ENCODE measurements at regions not wholly inside any gene's neighbourhood (a gene's known extent, or its start where the extent isn't known, plus 50 kb on each side); places are given as distances from the start of the nearest gene placed in this dataset.

DNA sequence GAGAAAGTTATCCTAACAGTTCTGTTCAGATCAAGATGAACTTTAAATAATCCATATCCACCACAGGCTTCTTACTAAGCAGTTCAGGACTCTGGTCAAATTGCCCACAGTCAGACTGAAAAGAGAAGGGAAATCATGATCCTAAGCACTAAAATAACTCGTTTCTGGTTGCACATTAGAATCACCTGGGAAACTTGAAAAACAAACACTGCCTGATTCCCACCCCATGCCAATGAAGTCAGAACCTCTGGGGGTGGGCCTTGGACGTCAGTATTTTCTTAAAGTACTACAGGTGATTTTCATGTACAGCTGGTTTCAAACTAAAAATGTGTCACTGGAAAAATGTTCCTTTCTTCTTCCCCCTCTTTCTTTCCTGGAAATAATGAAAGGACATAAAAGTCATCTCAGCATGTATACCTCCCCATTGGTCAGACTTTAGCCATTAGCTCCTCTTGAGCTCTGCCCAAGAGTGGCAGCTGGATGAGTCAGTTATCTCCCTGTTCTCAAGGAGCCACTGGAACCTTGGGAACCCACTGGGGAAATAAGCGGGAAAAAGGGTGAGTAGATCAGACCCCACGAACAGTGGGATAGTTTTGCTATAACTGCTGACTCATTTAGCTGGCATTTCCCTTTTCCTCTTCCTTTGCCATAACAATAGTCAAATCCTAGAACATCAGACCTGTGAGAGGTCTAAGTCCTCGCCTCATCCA, 75.3 kb upstream of the IL6 start:
- H2AFZ ChIP-seq (ENCODE audit: low read length): no peak overlapping the region
- H3K79me2 ChIP-seq (ENCODE audit: low read length): no peaks in the 10 kb centered on the region
- no peaks in the 10 kb centered on the region for H3K27me3 ChIP-seq (replicated peaks; ENCODE audit: insufficient read depth, low read length)
- H4K20me1 ChIP-seq (ENCODE audit: insufficient read depth, low read length): no peaks in the 10 kb centered on the region
- no peak overlapping the region for H3K4me3 ChIP-seq (ENCODE audit: low read length)
- H3K27ac ChIP-seq (ENCODE audit: low read length): no peak overlapping the region
- no peak overlapping the region for H3K9ac ChIP-seq (ENCODE audit: low read length)
- H3K36me3 ChIP-seq (replicated peaks; ENCODE audit: insufficient read depth, low read length): no peaks in the 10 kb centered on the region
- H3K4me2 ChIP-seq (ENCODE audit: low read depth, low read length): no peak overlapping the region
- no peaks in the 10 kb centered on the region for H3K9me2 ChIP-seq (replicated peaks; ENCODE audit: insufficient read depth, low read length)
- TF ChIP-seq EZH2 (optimal IDR thresholded peaks at IDR 0.05; ENCODE audit: low read depth, low read length) (no peak), EZH2phosphoT487 (IDR thresholded peaks at IDR 0.05; ENCODE audit: low read length) (no peak)
- TF ChIP-seq, protein P1, sequence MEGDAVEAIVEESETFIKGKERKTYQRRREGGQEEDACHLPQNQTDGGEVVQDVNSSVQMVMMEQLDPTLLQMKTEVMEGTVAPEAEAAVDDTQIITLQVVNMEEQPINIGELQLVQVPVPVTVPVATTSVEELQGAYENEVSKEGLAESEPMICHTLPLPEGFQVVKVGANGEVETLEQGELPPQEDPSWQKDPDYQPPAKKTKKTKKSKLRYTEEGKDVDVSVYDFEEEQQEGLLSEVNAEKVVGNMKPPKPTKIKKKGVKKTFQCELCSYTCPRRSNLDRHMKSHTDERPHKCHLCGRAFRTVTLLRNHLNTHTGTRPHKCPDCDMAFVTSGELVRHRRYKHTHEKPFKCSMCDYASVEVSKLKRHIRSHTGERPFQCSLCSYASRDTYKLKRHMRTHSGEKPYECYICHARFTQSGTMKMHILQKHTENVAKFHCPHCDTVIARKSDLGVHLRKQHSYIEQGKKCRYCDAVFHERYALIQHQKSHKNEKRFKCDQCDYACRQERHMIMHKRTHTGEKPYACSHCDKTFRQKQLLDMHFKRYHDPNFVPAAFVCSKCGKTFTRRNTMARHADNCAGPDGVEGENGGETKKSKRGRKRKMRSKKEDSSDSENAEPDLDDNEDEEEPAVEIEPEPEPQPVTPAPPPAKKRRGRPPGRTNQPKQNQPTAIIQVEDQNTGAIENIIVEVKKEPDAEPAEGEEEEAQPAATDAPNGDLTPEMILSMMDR (IDR thresholded peaks at IDR 0.05; ENCODE audit: low read length): no peak
- DNase-seq: no peak
- no peaks in the 10 kb centered on the region for H3F3A ChIP-seq (ENCODE audit: insufficient read depth, low read length)
- no peaks in the 10 kb centered on the region for H3K9me3 ChIP-seq (replicated peaks; ENCODE audit: insufficient read depth, low read length)
- no peaks in the 10 kb centered on the region for H3K4me1 ChIP-seq (ENCODE audit: low read length)

DNA sequence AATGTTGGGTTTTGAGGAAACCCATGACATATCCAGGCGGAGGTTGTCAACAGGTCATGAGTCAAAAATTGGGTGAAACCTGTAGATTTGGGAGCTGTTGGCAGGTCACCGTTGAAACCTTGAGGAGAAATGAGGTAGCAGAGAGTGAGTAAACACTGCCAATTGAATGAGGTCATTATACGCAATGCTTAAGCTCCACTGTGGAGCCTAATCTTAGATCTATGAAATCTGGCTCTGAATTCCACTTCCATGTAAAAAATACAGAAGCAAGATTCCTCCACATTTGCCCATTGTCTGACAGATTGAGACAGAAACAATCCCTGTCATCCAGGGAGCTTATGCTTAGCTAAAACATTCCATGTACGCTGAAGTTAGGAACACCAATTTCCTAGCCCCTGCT, 76.0 kb upstream of the IL6 start:
- no peaks in the 10 kb centered on the region for H3K9me3 ChIP-seq (replicated peaks; ENCODE audit: insufficient read depth, low read length)
- no peaks in the 10 kb centered on the region for H3K36me3 ChIP-seq (replicated peaks; ENCODE audit: insufficient read depth, low read length)
- H3K27me3 ChIP-seq (replicated peaks; ENCODE audit: insufficient read depth, low read length): no peaks in the 10 kb centered on the region
- H2AFZ ChIP-seq (ENCODE audit: low read length): no peak overlapping the region
- no peak overlapping the region for H3K9ac ChIP-seq (ENCODE audit: low read length)
- H3F3A ChIP-seq (ENCODE audit: insufficient read depth, low read length): no peaks in the 10 kb centered on the region
- H3K4me1 ChIP-seq (ENCODE audit: low read length): no peaks in the 10 kb centered on the region
- H3K27ac ChIP-seq (ENCODE audit: low read length): no peak overlapping the region
- DNase-seq: no peak
- H3K9me2 ChIP-seq (replicated peaks; ENCODE audit: insufficient read depth, low read length): no peaks in the 10 kb centered on the region
- H4K20me1 ChIP-seq (ENCODE audit: insufficient read depth, low read length): no peaks in the 10 kb centered on the region
- no peak overlapping the region for H3K4me2 ChIP-seq (ENCODE audit: low read depth, low read length)
- H3K79me2 ChIP-seq (ENCODE audit: low read length): no peaks in the 10 kb centered on the region
- no peak overlapping the region for H3K4me3 ChIP-seq (ENCODE audit: low read length)
- TF ChIP-seq EZH2 (optimal IDR thresholded peaks at IDR 0.05; ENCODE audit: low read depth, low read length): no peak
- TF ChIP-seq EZH2phosphoT487 (IDR thresholded peaks at IDR 0.05; ENCODE audit: low read length): no peak
- TF ChIP-seq, protein P1 (IDR thresholded peaks at IDR 0.05; ENCODE audit: low read length): no peak

DNA sequence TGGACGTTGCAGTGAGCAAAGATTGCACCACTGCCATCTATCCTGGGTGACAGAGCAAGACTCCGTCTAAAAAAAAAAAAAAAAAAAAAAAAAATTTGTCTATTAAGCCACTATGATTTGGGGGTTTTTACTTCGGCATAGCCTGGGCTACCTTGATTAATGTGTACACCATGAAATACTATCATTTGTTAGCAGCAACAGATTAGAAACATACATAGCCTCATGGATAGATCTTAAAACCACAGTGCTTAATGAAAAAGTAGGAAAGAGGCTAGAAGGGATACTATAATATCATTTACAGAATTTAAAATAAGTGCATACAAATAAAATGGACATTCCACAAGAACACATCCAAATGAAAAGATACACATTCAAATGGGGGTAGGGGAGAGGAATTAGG, 77.3 kb upstream of the IL6 start:
- Histone ChIP-seq H3K27me3 (replicated peaks; ENCODE audit: insufficient read depth, low read length) (no peaks in the 10 kb centered on the region), H3K9me3 (replicated peaks; ENCODE audit: insufficient read depth, low read length) (no peaks in the 10 kb centered on the region), H3K4me2 (ENCODE audit: low read depth, low read length) (no peak overlapping the region), H3K36me3 (replicated peaks; ENCODE audit: insufficient read depth, low read length) (no peaks in the 10 kb centered on the region), H4K20me1 (ENCODE audit: insufficient read depth, low read length) (no peaks in the 10 kb centered on the region), H3K9ac (ENCODE audit: low read length) (no peak overlapping the region), H3K9me2 (replicated peaks; ENCODE audit: insufficient read depth, low read length) (no peaks in the 10 kb centered on the region), H3K79me2 (ENCODE audit: low read length) (no peaks in the 10 kb centered on the region), H2AFZ (ENCODE audit: low read length) (no peak overlapping the region), H3K4me3 (ENCODE audit: low read length) (no peak overlapping the region), H3K27ac (ENCODE audit: low read length) (no peak overlapping the region), H3F3A (ENCODE audit: insufficient read depth, low read length) (no peaks in the 10 kb centered on the region), H3K4me1 (ENCODE audit: low read length) (no peaks in the 10 kb centered on the region)
- TF ChIP-seq, protein P1 (IDR thresholded peaks at IDR 0.05; ENCODE audit: low read length): no peak
- TF ChIP-seq EZH2 (optimal IDR thresholded peaks at IDR 0.05; ENCODE audit: low read depth, low read length) (no peak), EZH2phosphoT487 (IDR thresholded peaks at IDR 0.05; ENCODE audit: low read length) (no peak)
- no peak for DNase-seq

All from MM.1S (cell line).